GM12878 (cell line): ENCODE measurements at regions not wholly inside any gene's neighbourhood (a gene's known extent, or its start where the extent isn't known, plus 50 kb on each side); places are given as distances from the start of the nearest gene placed in this dataset.

ENCODE experiments used
- ATAC-seq: fragments of 200-7000 bp; cut with Tn5 transposase; 3 replicates; pipeline ENCODE4 v1.9.1; 2020; ENCODE audit warnings: mild to moderate bottlenecking, moderate library complexity
- BruUV-seq: library from RNA; stranded (reverse); fragments of 400-500 nt; replicated peaks from 2 replicates; lab custom pipeline; 2021; lab: Mats Ljungman, UMichigan
- CTCF ChIA-PET: fragments of 300-600 bp; sonication (Branson Sonifier 250); formaldehyde crosslinking; extraction: SDS; loops from one replicate; lab custom pipeline; 2021; ENCODE audit warnings: inconsistent platforms; lab: Yijun Ruan, JAX
- POLR2A ChIA-PET: fragments of 350-600 bp; formaldehyde crosslinking; extraction: SDS; loops from one replicate; lab custom pipeline; 2021; ENCODE audit warnings: inconsistent platforms; lab: Charles Lee
- RAD21 ChIA-PET: fragments of 300-600 bp; sonication (Branson Sonifier 250); formaldehyde crosslinking; loops from one replicate; lab custom pipeline; 2023; ENCODE audit warnings: antibody characterized with exemption; ENCODE audit not compliant: unreplicated experiment; lab: Charles Lee
- SMC1A ChIA-PET: fragments of 300-600 bp; sonication (Branson Sonifier 250); formaldehyde crosslinking; loops from one replicate; lab custom pipeline; 2023; ENCODE audit not compliant: unreplicated experiment, uncharacterized antibody; lab: Charles Lee
- DNase-seq: peaks from one replicate; pipeline ENCODE4 v3.0.0-alpha.2; 2011; ENCODE audit warnings: low read depth, low spot score
- FAIRE-seq: peaks from 3 replicates; lab custom pipeline; 2011; peaks lifted over from hg19 to GRCh38; lab: Jason Lieb, UNC
- H2AFZ ChIP-seq: 2 replicates; pipeline ENCODE4 v1.6.0; 2011; ENCODE audit warnings: low read depth, low read length, control low read depth; ENCODE audit not compliant: control insufficient read depth
- H3K27ac ChIP-seq: 2 replicates; pipeline ENCODE4 v1.5.1; 2011; ENCODE audit warnings: control low read depth; ENCODE audit not compliant: control insufficient read depth, insufficient read depth
- H3K27me3 ChIP-seq, 2 experiments: replicated peaks in 1 of 2; 2 replicates each; pipeline versions ENCODE4 v1.6.0 to v1.6.1; 2011; ENCODE audit warnings: low read length in 1 of 2; ENCODE audit not compliant: control insufficient read depth in 2 of 2, insufficient read depth in 2 of 2
- H3K36me3 ChIP-seq, 2 experiments: 2 replicates each; pipeline ENCODE4 v1.5.1; 2011; ENCODE audit warnings: low read length in 1 of 2; ENCODE audit not compliant: control insufficient read depth in 2 of 2, insufficient read depth in 2 of 2
- H3K4me1 ChIP-seq: 2 replicates; pipeline ENCODE4 v1.6.1; 2011; ENCODE audit warnings: mild to moderate bottlenecking, low read length, moderate library complexity, mixed read lengths; ENCODE audit not compliant: control insufficient read depth, insufficient read depth
- H3K4me2 ChIP-seq: 2 replicates; pipeline ENCODE4 v1.6.0; 2011; ENCODE audit warnings: control low read depth; ENCODE audit not compliant: control insufficient read depth, insufficient read depth
- H3K4me3 ChIP-seq: fragments of 200-600 bp; sonication (generic); 2 replicates; pipeline ENCODE4 v1.5.1; 2016
- H3K79me2 ChIP-seq: 2 replicates; pipeline ENCODE4 v1.6.0; 2011; ENCODE audit warnings: low read length; ENCODE audit not compliant: control insufficient read depth, insufficient read depth
- H3K9ac ChIP-seq: 2 replicates; pipeline ENCODE4 v1.8.0; 2011; ENCODE audit warnings: low read length, control low read depth, mixed read lengths; ENCODE audit not compliant: control insufficient read depth, insufficient read depth
- H3K9me3 ChIP-seq: replicated peaks from 3 replicates; pipeline ENCODE4 v1.5.1; 2011; ENCODE audit warnings: mild to moderate bottlenecking, low read length; ENCODE audit not compliant: control insufficient read depth, insufficient read depth
- H4K20me1 ChIP-seq: 2 replicates; pipeline ENCODE4 v1.6.0; 2011; ENCODE audit not compliant: control insufficient read depth, insufficient read depth
- GABPA ChIP-seq: IDR thresholded peaks from 2 replicates; pipeline ENCODE4 v1.6.1; 2014; ENCODE audit warnings: antibody characterized with exemption, low read depth, mild to moderate bottlenecking, inconsistent platforms
- KDM1A ChIP-seq: fragments of 200-600 bp; sonication (generic); IDR thresholded peaks from 2 replicates; pipeline ENCODE4 v1.6.1; 2016; ENCODE audit warnings: borderline replicate concordance
- NRF1 ChIP-seq: conservative IDR thresholded peaks from 2 replicates; pipeline ENCODE4 v1.6.1; 2011; ENCODE audit warnings: mild to moderate bottlenecking, low read depth, low read length, improper control_type of control experiment
- SUZ12 ChIP-seq: fragments of 200-600 bp; sonication (generic); IDR thresholded peaks from one replicate; pipeline ENCODE4 v1.6.1; 2018; ENCODE audit warnings: antibody characterized with exemption, mild to moderate bottlenecking; ENCODE audit not compliant: unreplicated experiment
- TARDBP ChIP-seq: IDR thresholded peaks from 2 replicates; pipeline ENCODE4 v1.6.1; 2016; ENCODE audit warnings: borderline replicate concordance
- ZNF24 ChIP-seq: fragments of 450-650 bp; IDR thresholded peaks from 2 replicates; pipeline ENCODE4 v1.6.1; 2017; ENCODE audit warnings: antibody characterized with exemption, mild to moderate bottlenecking
- WGBS: methylation state at CpG from one replicate; pipeline ENCODE4 v1.1.6; 2016; ENCODE audit warnings: low lambda C conversion rate; ENCODE audit not compliant: insufficient replicate concordance, insufficient coverage; ENCODE audit errors: missing lambda C conversion rate; 5-methylcytosine and 5-hydroxymethylcytosine counted together
- in situ Hi-C: fragments of 300-500 bp; cut with MboI; formaldehyde crosslinking; loops from 9 replicates; pipeline ENCODE4 v1.14.3; 2018; ENCODE audit warnings: mixed read lengths
- intact Hi-C: fragments of 100-400 bp; cut with micrococcal nuclease; formaldehyde crosslinking; loops from one replicate; pipeline ENCODE4 v1.14.2; 2022; ENCODE audit not compliant: unreplicated experiment
- TF ChIP-seq, protein P1 (sequence below): fragments of 450-650 bp; IDR thresholded peaks from 2 replicates; pipeline ENCODE4 v1.6.1; 2014; ENCODE audit warnings: mild to moderate bottlenecking
- TF ChIP-seq, protein P2 (sequence below): IDR thresholded peaks from 2 replicates; pipeline ENCODE4 v1.6.1; 2012; ENCODE audit warnings: improper control_type of control experiment, low read depth, low read length; ENCODE audit not compliant: insufficient replicate concordance
- TF ChIP-seq, protein P3 (sequence below): fragments of 450-650 bp; IDR thresholded peaks from 2 replicates; pipeline ENCODE4 v1.6.1; 2017; ENCODE audit warnings: low read depth, mild to moderate bottlenecking, moderate library complexity

DNA sequence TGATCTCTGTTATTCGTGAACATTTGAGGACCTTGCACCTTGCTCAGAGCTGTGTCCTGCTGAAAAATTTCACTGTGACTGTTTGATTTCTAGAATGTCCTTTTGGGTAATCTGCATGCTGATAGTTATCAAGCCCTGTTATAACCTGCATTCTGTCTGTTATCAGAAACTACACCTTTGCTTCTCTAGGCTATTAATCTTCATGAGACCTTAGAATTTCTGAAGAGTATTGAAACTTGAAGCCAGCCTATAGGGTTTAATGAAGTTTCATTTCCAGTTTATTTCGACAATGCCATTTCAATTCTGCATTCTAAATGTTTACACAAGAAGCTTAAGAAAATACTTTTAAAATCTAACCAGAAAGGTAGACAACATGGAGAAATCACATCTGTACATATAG is 856.2 kb downstream of the SORCS1 start:
- no peak for DNase-seq
- Histone ChIP-seq H3K79me2 (no peaks in the 10 kb centered on the region), H3K9ac (no peak overlapping the region), H3K4me3 (no peak overlapping the region), H3K9me3 (no peaks in the 10 kb centered on the region), H3K27me3 (no peaks in the 10 kb centered on the region), H2AFZ (no peak overlapping the region), H3K4me1 (no peaks in the 10 kb centered on the region), H3K36me3 (no peaks in the 10 kb centered on the region), H4K20me1 (no peaks in the 10 kb centered on the region), H3K27ac (no peak overlapping the region), H3K4me2 (no peak overlapping the region)
- no peak for TF ChIP-seq SUZ12
- no peak for TF ChIP-seq KDM1A
- TF ChIP-seq NRF1: no peak
- no peak for TF ChIP-seq GABPA
- no peak for TF ChIP-seq ZNF24
- TF ChIP-seq, protein P1, sequence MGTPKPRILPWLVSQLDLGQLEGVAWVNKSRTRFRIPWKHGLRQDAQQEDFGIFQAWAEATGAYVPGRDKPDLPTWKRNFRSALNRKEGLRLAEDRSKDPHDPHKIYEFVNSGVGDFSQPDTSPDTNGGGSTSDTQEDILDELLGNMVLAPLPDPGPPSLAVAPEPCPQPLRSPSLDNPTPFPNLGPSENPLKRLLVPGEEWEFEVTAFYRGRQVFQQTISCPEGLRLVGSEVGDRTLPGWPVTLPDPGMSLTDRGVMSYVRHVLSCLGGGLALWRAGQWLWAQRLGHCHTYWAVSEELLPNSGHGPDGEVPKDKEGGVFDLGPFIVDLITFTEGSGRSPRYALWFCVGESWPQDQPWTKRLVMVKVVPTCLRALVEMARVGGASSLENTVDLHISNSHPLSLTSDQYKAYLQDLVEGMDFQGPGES: no peak
- TF ChIP-seq TARDBP: no peak
- TF ChIP-seq, protein P2, sequence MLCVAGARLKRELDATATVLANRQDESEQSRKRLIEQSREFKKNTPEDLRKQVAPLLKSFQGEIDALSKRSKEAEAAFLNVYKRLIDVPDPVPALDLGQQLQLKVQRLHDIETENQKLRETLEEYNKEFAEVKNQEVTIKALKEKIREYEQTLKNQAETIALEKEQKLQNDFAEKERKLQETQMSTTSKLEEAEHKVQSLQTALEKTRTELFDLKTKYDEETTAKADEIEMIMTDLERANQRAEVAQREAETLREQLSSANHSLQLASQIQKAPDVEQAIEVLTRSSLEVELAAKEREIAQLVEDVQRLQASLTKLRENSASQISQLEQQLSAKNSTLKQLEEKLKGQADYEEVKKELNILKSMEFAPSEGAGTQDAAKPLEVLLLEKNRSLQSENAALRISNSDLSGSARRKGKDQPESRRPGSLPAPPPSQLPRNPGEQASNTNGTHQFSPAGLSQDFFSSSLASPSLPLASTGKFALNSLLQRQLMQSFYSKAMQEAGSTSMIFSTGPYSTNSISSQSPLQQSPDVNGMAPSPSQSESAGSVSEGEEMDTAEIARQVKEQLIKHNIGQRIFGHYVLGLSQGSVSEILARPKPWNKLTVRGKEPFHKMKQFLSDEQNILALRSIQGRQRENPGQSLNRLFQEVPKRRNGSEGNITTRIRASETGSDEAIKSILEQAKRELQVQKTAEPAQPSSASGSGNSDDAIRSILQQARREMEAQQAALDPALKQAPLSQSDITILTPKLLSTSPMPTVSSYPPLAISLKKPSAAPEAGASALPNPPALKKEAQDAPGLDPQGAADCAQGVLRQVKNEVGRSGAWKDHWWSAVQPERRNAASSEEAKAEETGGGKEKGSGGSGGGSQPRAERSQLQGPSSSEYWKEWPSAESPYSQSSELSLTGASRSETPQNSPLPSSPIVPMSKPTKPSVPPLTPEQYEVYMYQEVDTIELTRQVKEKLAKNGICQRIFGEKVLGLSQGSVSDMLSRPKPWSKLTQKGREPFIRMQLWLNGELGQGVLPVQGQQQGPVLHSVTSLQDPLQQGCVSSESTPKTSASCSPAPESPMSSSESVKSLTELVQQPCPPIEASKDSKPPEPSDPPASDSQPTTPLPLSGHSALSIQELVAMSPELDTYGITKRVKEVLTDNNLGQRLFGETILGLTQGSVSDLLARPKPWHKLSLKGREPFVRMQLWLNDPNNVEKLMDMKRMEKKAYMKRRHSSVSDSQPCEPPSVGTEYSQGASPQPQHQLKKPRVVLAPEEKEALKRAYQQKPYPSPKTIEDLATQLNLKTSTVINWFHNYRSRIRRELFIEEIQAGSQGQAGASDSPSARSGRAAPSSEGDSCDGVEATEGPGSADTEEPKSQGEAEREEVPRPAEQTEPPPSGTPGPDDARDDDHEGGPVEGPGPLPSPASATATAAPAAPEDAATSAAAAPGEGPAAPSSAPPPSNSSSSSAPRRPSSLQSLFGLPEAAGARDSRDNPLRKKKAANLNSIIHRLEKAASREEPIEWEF: no peak
- TF ChIP-seq, protein P3, sequence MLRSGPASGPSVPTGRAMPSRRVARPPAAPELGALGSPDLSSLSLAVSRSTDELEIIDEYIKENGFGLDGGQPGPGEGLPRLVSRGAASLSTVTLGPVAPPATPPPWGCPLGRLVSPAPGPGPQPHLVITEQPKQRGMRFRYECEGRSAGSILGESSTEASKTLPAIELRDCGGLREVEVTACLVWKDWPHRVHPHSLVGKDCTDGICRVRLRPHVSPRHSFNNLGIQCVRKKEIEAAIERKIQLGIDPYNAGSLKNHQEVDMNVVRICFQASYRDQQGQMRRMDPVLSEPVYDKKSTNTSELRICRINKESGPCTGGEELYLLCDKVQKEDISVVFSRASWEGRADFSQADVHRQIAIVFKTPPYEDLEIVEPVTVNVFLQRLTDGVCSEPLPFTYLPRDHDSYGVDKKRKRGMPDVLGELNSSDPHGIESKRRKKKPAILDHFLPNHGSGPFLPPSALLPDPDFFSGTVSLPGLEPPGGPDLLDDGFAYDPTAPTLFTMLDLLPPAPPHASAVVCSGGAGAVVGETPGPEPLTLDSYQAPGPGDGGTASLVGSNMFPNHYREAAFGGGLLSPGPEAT: no peak
- POLR2A ChIA-PET: no interaction called here
- intact Hi-C loops (no loop called here), in situ Hi-C loops (no loop called here)
- FAIRE-seq: no peak
- no TSS peak for BruUV-seq
- CTCF ChIA-PET: no interaction called here
- WGBS: 0% methylated on average over 2 of the region's 2 CpGs
- SMC1A ChIA-PET: no interaction called here
- no peak for ATAC-seq
- RAD21 ChIA-PET: no interaction called here
